Osteoblast (primary cell): ENCODE measurements at regions not wholly inside any gene's neighbourhood (a gene's known extent, or its start where the extent isn't known, plus 50 kb on each side); places are given as distances from the start of the nearest gene placed in this dataset.

Source experiments
- DNase-seq: peaks from one replicate; pipeline ENCODE4 v3.0.0; 2011; ENCODE audit warnings: low spot score, mixed read lengths; ENCODE audit not compliant: insufficient read length; ENCODE audit errors: missing footprints
- H2AFZ ChIP-seq: 2 replicates; pipeline ENCODE4 v1.6.0; 2011; ENCODE audit warnings: mild to moderate bottlenecking, low read length
- H3K27ac ChIP-seq: 2 replicates; pipeline ENCODE4 v1.5.1; 2011; ENCODE audit warnings: mild to moderate bottlenecking, low read depth, low read length, moderate library complexity
- H3K27me3 ChIP-seq: 2 replicates; pipeline ENCODE4 v1.6.0; 2012; ENCODE audit warnings: mild to moderate bottlenecking, control low read depth, inconsistent platforms, low read length, moderate library complexity; ENCODE audit not compliant: insufficient read depth
- H3K36me3 ChIP-seq: 2 replicates; pipeline ENCODE4 v1.5.1; 2011; ENCODE audit warnings: mild to moderate bottlenecking, low read length, control low read depth, moderate library complexity; ENCODE audit not compliant: insufficient read depth
- H3K4me1 ChIP-seq: 2 replicates; pipeline ENCODE4 v1.5.1; 2011; ENCODE audit warnings: mild to moderate bottlenecking, low read length, control low read depth, moderate library complexity; ENCODE audit not compliant: insufficient read depth
- H3K4me2 ChIP-seq: 2 replicates; pipeline ENCODE4 v1.6.0; 2011; ENCODE audit warnings: mild to moderate bottlenecking, low read length; ENCODE audit not compliant: insufficient read depth
- H3K4me3 ChIP-seq: fragments of 200-600 bp; sonication (generic); 3 replicates; pipeline ENCODE4 v1.5.1; 2012; ENCODE audit warnings: mild to moderate bottlenecking, low read length, inconsistent platforms; ENCODE audit not compliant: insufficient read depth
- H3K79me2 ChIP-seq: 2 replicates; pipeline ENCODE4 v1.6.0; 2012; ENCODE audit warnings: mild to moderate bottlenecking, low read length, control low read depth, inconsistent platforms; ENCODE audit not compliant: insufficient read depth
- H3K9me3 ChIP-seq: 2 replicates; pipeline ENCODE4 v1.5.1; 2011; ENCODE audit warnings: low read depth, low read length, control low read depth
- H4K20me1 ChIP-seq: 2 replicates; pipeline ENCODE4 v1.6.0; 2012; ENCODE audit warnings: mild to moderate bottlenecking, low read length, control low read depth; ENCODE audit not compliant: insufficient read depth
- TF ChIP-seq, protein P1 (sequence below): IDR thresholded peaks from 2 replicates; pipeline ENCODE4 v1.5.1; 2011; ENCODE audit warnings: mild to moderate bottlenecking, low read depth, low read length, moderate library complexity; ENCODE audit errors: extremely low read depth

DNA sequence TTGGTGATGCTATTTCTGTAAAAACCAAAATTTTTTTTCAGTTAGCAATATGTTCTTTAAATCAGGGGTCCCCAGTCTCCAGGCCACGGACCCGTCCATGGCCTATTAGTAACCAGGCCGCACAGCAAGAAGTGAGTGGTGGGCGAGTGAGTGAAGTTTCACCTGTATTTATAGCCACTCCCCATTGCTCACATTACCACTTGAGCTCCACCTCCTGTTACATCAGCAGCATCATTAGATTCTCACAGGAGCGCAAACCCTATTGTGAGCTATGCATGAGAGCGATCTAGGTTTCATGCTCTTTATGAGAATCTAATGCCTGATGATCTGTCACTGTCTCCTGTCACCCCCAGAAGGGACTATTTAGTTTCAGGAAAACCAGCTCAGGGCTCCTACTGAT, 58.9 kb upstream of the SLC7A1 start:
- Histone ChIP-seq H4K20me1 (no peaks in the 10 kb centered on the region), H3K27ac (no peak overlapping the region), H3K27me3 (no peaks in the 10 kb centered on the region), H3K9me3 (no peaks in the 10 kb centered on the region), H3K79me2 (no peaks in the 10 kb centered on the region), H3K4me2 (no peak overlapping the region), H3K4me3 (no peak overlapping the region), H2AFZ (no peak overlapping the region), H3K36me3 (no peaks in the 10 kb centered on the region), H3K4me1 (peaks cover 14% of the 10 kb centered on the region)
- TF ChIP-seq, protein P1, sequence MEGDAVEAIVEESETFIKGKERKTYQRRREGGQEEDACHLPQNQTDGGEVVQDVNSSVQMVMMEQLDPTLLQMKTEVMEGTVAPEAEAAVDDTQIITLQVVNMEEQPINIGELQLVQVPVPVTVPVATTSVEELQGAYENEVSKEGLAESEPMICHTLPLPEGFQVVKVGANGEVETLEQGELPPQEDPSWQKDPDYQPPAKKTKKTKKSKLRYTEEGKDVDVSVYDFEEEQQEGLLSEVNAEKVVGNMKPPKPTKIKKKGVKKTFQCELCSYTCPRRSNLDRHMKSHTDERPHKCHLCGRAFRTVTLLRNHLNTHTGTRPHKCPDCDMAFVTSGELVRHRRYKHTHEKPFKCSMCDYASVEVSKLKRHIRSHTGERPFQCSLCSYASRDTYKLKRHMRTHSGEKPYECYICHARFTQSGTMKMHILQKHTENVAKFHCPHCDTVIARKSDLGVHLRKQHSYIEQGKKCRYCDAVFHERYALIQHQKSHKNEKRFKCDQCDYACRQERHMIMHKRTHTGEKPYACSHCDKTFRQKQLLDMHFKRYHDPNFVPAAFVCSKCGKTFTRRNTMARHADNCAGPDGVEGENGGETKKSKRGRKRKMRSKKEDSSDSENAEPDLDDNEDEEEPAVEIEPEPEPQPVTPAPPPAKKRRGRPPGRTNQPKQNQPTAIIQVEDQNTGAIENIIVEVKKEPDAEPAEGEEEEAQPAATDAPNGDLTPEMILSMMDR = no peak
- DNase-seq = no peak

DNA sequence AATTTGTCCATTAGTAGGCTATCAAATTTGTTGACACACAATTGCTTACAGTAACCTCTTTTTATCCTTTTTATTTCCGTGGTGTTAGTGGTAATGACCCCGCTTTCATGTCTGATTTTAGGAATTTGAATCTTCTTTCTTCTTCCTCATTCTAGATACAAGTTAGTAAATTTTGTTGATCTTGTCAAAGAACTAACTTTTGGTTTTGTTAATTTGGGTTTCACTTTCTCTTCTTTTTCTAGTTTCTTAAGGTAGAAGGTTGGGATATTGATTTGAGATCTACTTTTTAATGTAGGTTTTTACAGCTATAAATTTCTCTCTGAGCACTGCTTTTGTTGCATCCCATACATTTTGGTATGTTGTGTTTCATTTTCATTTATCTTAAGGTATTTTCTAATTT, 53.3 kb upstream of the SLC7A1 start:
- Histone ChIP-seq H3K27ac (no peak overlapping the region), H3K9me3 (no peaks in the 10 kb centered on the region), H3K4me3 (no peak overlapping the region), H2AFZ (no peak overlapping the region), H3K79me2 (no peaks in the 10 kb centered on the region), H3K36me3 (no peaks in the 10 kb centered on the region), H3K4me2 (no peak overlapping the region), H3K27me3 (no peaks in the 10 kb centered on the region), H4K20me1 (no peaks in the 10 kb centered on the region), H3K4me1 (no peaks in the 10 kb centered on the region)
- DNase-seq = no peak
- TF ChIP-seq, protein P1 = no peak
